PC-3 (cell line): ENCODE measurements at regions not wholly inside any gene's neighbourhood (a gene's known extent, or its start where the extent isn't known, plus 50 kb on each side); places are given as distances from the start of the nearest gene placed in this dataset.
"Not testable (repeated sequence)": the region's sequence is repeated elsewhere in the genome, so short reads cannot be mapped to it uniquely, and the experiment has no call there.

Source experiments
- CTCF ChIP-seq: fragments of 300-600 bp; sonication (generic); conservative IDR thresholded peaks from 2 replicates; pipeline ENCODE4 v1.5.1; 2017; ENCODE audit warnings: antibody characterized with exemption, low read depth, mild to moderate bottlenecking, low read length
- EZH2 ChIP-seq: fragments of 300-600 bp; sonication (generic); IDR thresholded peaks from one replicate; pipeline ENCODE4 v1.6.1; 2017; ENCODE audit warnings: antibody characterized with exemption, mild to moderate bottlenecking, low read length; ENCODE audit not compliant: unreplicated experiment

- TF ChIP-seq CTCF, EZH2: not testable (repeated sequence)
Observed at GRCh38 chrX:80574486-80575086, 154.3 kb downstream of the TENT5D start.
